ENCODE measurements at regions not wholly inside any gene's neighbourhood (a gene's known extent, or its start where the extent isn't known, plus 50 kb on each side); places are given as distances from the start of the nearest gene placed in this dataset.

GRCh38 chr4:32645653-32646052 is 1925.5 kb downstream of the PCDH7 start:
- Mint-ChIP-seq H3K4me1 (ENCODE audit: low read depth) (no peaks in the 10 kb centered on the region), H3K4me3 (no peak overlapping the region), H3K36me3 (ENCODE audit: low read depth) (no peaks in the 10 kb centered on the region; the same call in 1 of the 2 replicates), H3K27me3 (ENCODE audit: insufficient read depth) (no peaks in the 10 kb centered on the region), H3K9me3 (peaks cover 40% of the 10 kb centered on the region), H3K27ac (no peak overlapping the region)
- no peak for TF ChIP-seq CTCF (IDR thresholded peaks at IDR 0.05)
- DNase-seq: no peak

GRCh38 chr4:32658019-32658418 is 1937.8 kb downstream of the PCDH7 start:
- Mint-ChIP-seq H3K9me3 (peaks cover 52% of the 10 kb centered on the region), H3K4me3 (no peak overlapping the region), H3K27ac (no peak overlapping the region), H3K27me3 (ENCODE audit: insufficient read depth) (no peaks in the 10 kb centered on the region), H3K4me1 (ENCODE audit: low read depth) (no peaks in the 10 kb centered on the region), H3K36me3 (ENCODE audit: low read depth) (no peaks in the 10 kb centered on the region)
- no peak for TF ChIP-seq CTCF (IDR thresholded peaks at IDR 0.05)
- no peak for DNase-seq

- no peak for DNase-seq
- peaks cover 28% of the 10 kb centered on the region for H3K9me3 Mint-ChIP-seq
- H3K27me3 Mint-ChIP-seq (ENCODE audit: insufficient read depth): no peaks in the 10 kb centered on the region
- TF ChIP-seq CTCF (IDR thresholded peaks at IDR 0.05): no peak
- no peaks in the 10 kb centered on the region for H3K4me1 Mint-ChIP-seq (ENCODE audit: low read depth)
- H3K36me3 Mint-ChIP-seq (ENCODE audit: low read depth): no peaks in the 10 kb centered on the region
- H3K4me3 Mint-ChIP-seq: no peak overlapping the region
- no peak overlapping the region for H3K27ac Mint-ChIP-seq
Observed at GRCh38 chr4:32661229-32661628, 1941.1 kb downstream of the PCDH7 start.

- no peak overlapping the region for H3K4me3 Mint-ChIP-seq
- H3K4me1 Mint-ChIP-seq (ENCODE audit: low read depth): no peaks in the 10 kb centered on the region
- H3K27ac Mint-ChIP-seq: no peak overlapping the region
- H3K27me3 Mint-ChIP-seq (ENCODE audit: insufficient read depth): no peaks in the 10 kb centered on the region
- no peaks in the 10 kb centered on the region for H3K36me3 Mint-ChIP-seq (ENCODE audit: low read depth)
- no peak for TF ChIP-seq CTCF (IDR thresholded peaks at IDR 0.05)
- DNase-seq: no peak
- H3K9me3 Mint-ChIP-seq: peaks cover 12% of the 10 kb centered on the region
Observed at GRCh38 chr4:32662803-32663202, 1942.6 kb downstream of the PCDH7 start.

GRCh38 chr4:32672359-32672758 is 1952.2 kb downstream of the PCDH7 start:
- no peak overlapping the region for H3K27ac Mint-ChIP-seq
- no peaks in the 10 kb centered on the region for H3K27me3 Mint-ChIP-seq (ENCODE audit: insufficient read depth)
- no peak for TF ChIP-seq CTCF (IDR thresholded peaks at IDR 0.05)
- no peak overlapping the region for H3K4me3 Mint-ChIP-seq
- no peak for DNase-seq
- H3K4me1 Mint-ChIP-seq (ENCODE audit: low read depth): no peaks in the 10 kb centered on the region
- no peaks in the 10 kb centered on the region for H3K36me3 Mint-ChIP-seq (ENCODE audit: low read depth)
- peaks cover 9% of the 10 kb centered on the region for H3K9me3 Mint-ChIP-seq

GRCh38 chr4:32680946-32681345 is 1960.8 kb downstream of the PCDH7 start:
- TF ChIP-seq CTCF (IDR thresholded peaks at IDR 0.05): no peak
- no peak for DNase-seq
- no peaks in the 10 kb centered on the region; the same call in 1 of the 2 replicates for H3K27me3 Mint-ChIP-seq (ENCODE audit: insufficient read depth)
- H3K4me3 Mint-ChIP-seq: no peak overlapping the region
- peaks cover 53% of the 10 kb centered on the region for H3K9me3 Mint-ChIP-seq
- no peaks in the 10 kb centered on the region for H3K36me3 Mint-ChIP-seq (ENCODE audit: low read depth)
- no peaks in the 10 kb centered on the region for H3K4me1 Mint-ChIP-seq (ENCODE audit: low read depth)
- H3K27ac Mint-ChIP-seq: no peak overlapping the region

All from HFFc6 (cell line).